ENCODE measurements at regions not wholly inside any gene's neighbourhood (a gene's known extent, or its start where the extent isn't known, plus 50 kb on each side); places are given as distances from the start of the nearest gene placed in this dataset.

DNA sequence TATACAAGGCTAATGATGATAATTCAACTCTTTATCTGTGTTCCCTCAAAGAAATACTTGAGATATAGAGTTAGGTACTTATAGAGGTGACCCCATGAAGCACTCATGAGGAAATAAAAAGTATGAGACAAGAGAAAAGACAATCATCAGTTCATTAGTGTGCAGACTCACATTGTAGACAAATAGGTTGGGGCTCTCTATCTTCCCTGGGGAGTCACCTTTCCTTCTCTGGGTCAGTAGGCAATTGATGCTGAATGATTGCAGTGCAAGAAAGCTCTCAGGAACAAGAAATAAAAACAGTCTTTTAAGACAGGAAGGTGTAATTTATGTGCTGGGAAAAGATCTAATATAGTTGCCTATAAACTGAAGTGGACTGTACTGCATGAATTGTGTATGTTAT is 1357.6 kb upstream of the EPHA6 start:
- TF ChIP-seq, protein P1, sequence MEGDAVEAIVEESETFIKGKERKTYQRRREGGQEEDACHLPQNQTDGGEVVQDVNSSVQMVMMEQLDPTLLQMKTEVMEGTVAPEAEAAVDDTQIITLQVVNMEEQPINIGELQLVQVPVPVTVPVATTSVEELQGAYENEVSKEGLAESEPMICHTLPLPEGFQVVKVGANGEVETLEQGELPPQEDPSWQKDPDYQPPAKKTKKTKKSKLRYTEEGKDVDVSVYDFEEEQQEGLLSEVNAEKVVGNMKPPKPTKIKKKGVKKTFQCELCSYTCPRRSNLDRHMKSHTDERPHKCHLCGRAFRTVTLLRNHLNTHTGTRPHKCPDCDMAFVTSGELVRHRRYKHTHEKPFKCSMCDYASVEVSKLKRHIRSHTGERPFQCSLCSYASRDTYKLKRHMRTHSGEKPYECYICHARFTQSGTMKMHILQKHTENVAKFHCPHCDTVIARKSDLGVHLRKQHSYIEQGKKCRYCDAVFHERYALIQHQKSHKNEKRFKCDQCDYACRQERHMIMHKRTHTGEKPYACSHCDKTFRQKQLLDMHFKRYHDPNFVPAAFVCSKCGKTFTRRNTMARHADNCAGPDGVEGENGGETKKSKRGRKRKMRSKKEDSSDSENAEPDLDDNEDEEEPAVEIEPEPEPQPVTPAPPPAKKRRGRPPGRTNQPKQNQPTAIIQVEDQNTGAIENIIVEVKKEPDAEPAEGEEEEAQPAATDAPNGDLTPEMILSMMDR (conservative IDR thresholded peaks at IDR 0.05), result no peak
- TF ChIP-seq ZFX (IDR thresholded peaks at IDR 0.05), result no peak

All from C4-2B (cell line).